Keratinocyte (primary cell): ENCODE measurements at regions not wholly inside any gene's neighbourhood (a gene's known extent, or its start where the extent isn't known, plus 50 kb on each side); places are given as distances from the start of the nearest gene placed in this dataset.

Experiments
- DNase-seq: peaks from one replicate; pipeline ENCODE4 v3.0.0-alpha.2; 2011; ENCODE audit warnings: low read depth, missing footprints, low spot score
- FAIRE-seq: peaks from 2 replicates; lab custom pipeline; 2011; peaks lifted over from hg19 to GRCh38; lab: Jason Lieb, UNC
- H2AFZ ChIP-seq: 2 replicates; pipeline ENCODE4 v1.6.0; 2012; ENCODE audit warnings: low read length, control low read depth, inconsistent platforms; ENCODE audit not compliant: control insufficient read depth
- H3K27ac ChIP-seq: 2 replicates; pipeline ENCODE4 v1.5.1; 2011; ENCODE audit warnings: low read length; ENCODE audit not compliant: control insufficient read depth, insufficient read depth
- H3K27me3 ChIP-seq: 3 replicates; pipeline ENCODE4 v1.6.0; 2011; ENCODE audit warnings: low read length; ENCODE audit not compliant: control insufficient read depth, insufficient read depth; ENCODE audit errors: extremely low read depth
- H3K36me3 ChIP-seq, 2 experiments: 2 replicates in 1 of 2; 3 replicates in 1 of 2; pipeline ENCODE4 v1.5.1; 2011; ENCODE audit warnings: low read length in 2 of 2, mild to moderate bottlenecking in 1 of 2; ENCODE audit not compliant: control insufficient read depth in 2 of 2, insufficient read depth in 2 of 2; ENCODE audit errors: extremely low read depth in 1 of 2
- H3K4me1 ChIP-seq: 3 replicates; pipeline ENCODE4 v1.5.1; 2011; ENCODE audit warnings: low read length; ENCODE audit not compliant: control insufficient read depth, insufficient read depth; ENCODE audit errors: extremely low read depth
- H3K4me2 ChIP-seq: 3 replicates; pipeline ENCODE4 v1.6.0; 2011; ENCODE audit warnings: low read depth, low read length; ENCODE audit not compliant: control insufficient read depth, insufficient read depth; ENCODE audit errors: extremely low read depth
- H3K4me3 ChIP-seq, 3 experiments: fragments of 200-600 bp in 1 of 3; sonication (generic) in 1 of 3; 2 replicates in 2 of 3; 3 replicates in 1 of 3; pipeline ENCODE4 v1.5.1; 2011 to 2016; ENCODE audit warnings: low read length in 3 of 3, mild to moderate bottlenecking in 3 of 3, control low read depth in 2 of 3, inconsistent platforms in 1 of 3, low read depth in 1 of 3, mixed read lengths in 1 of 3, mixed run types in 1 of 3, moderate library complexity in 1 of 3; ENCODE audit not compliant: control insufficient read depth in 2 of 3, insufficient read depth in 2 of 3; ENCODE audit errors: extremely low read depth in 1 of 3
- H3K79me2 ChIP-seq: 2 replicates; pipeline ENCODE4 v1.6.0; 2012; ENCODE audit warnings: low read length; ENCODE audit not compliant: control insufficient read depth, insufficient read depth
- H3K9ac ChIP-seq: 3 replicates; pipeline ENCODE4 v1.6.0; 2011; ENCODE audit warnings: low read length; ENCODE audit not compliant: control insufficient read depth, insufficient read depth; ENCODE audit errors: extremely low read depth
- H3K9me1 ChIP-seq: 3 replicates; pipeline ENCODE4 v1.6.0; 2011; ENCODE audit warnings: low read length; ENCODE audit not compliant: control insufficient read depth, insufficient read depth; ENCODE audit errors: extremely low read depth
- H3K9me3 ChIP-seq: 2 replicates; pipeline ENCODE4 v1.5.1; 2012; ENCODE audit warnings: low read depth, low read length; ENCODE audit not compliant: control insufficient read depth
- H4K20me1 ChIP-seq: 3 replicates; pipeline ENCODE4 v1.6.0; 2011; ENCODE audit warnings: low read length; ENCODE audit not compliant: control insufficient read depth, insufficient read depth; ENCODE audit errors: extremely low read depth
- CTCF ChIP-seq, 3 experiments: IDR thresholded peaks in 1 of 3; conservative IDR thresholded peaks in 1 of 3; optimal IDR thresholded peaks in 1 of 3; 2 replicates in 2 of 3; 3 replicates in 1 of 3; pipeline versions ENCODE3 to v1.5.1; 2011; ENCODE audit warnings: low read length in 3 of 3, mild to moderate bottlenecking in 3 of 3, moderate library complexity in 2 of 3, control low read depth in 1 of 3, inconsistent platforms in 1 of 3; ENCODE audit not compliant: insufficient read depth in 2 of 3; ENCODE audit errors: extremely low read depth in 1 of 3
- EZH2 ChIP-seq: IDR thresholded peaks from one replicate; pipeline ENCODE4 v1.6.1; 2012; ENCODE audit warnings: inconsistent platforms, mild to moderate bottlenecking, low read length, moderate library complexity
- dilution Hi-C: fragments of 300-500 bp; cut with MboI; formaldehyde crosslinking; loops from one replicate; pipeline ENCODE4 v1.7.0; 2020; ENCODE audit warnings: low sequenced_read_pairs; ENCODE audit not compliant: extremely low pct_ligation_motif_present

- H2AFZ ChIP-seq = no peak overlapping the region
- FAIRE-seq = no peak
- DNase-seq = no peak
- dilution Hi-C loops = no loop called here
- no peaks in the 10 kb centered on the region for H3K9me1 ChIP-seq
- no peaks in the 10 kb centered on the region for H3K79me2 ChIP-seq
- H4K20me1 ChIP-seq = no peaks in the 10 kb centered on the region
- H3K27ac ChIP-seq = no peak overlapping the region
- no peaks in the 10 kb centered on the region for H3K9me3 ChIP-seq
- H3K9ac ChIP-seq = no peak overlapping the region
- H3K27me3 ChIP-seq = no peaks in the 10 kb centered on the region
- H3K36me3 ChIP-seq = no peaks in the 10 kb centered on the region
- TF ChIP-seq EZH2 (no peak), CTCF (optimal IDR thresholded peaks at IDR 0.05 in 1 of 3, IDR thresholded peaks at IDR 0.05 in 1 of 3, conservative IDR thresholded peaks at IDR 0.05 in 1 of 3; ENCODE audit: extremely low read depth in 1 of 3, insufficient read depth in 2 of 3, low read length in 3 of 3) (no peak)
- no peak overlapping the region for H3K4me3 ChIP-seq
- no peak overlapping the region for H3K4me2 ChIP-seq
- no peaks in the 10 kb centered on the region for H3K4me1 ChIP-seq
Observed at GRCh38 chr3:180531303-180532278, 70.4 kb upstream of the TTC14 start.

- no peaks in the 10 kb centered on the region for H3K79me2 ChIP-seq
- DNase-seq (no peak), FAIRE-seq (no peak)
- no peak overlapping the region for H3K27ac ChIP-seq
- no peaks in the 10 kb centered on the region for H4K20me1 ChIP-seq
- dilution Hi-C loops = no loop called here
- no peak overlapping the region for H3K4me3 ChIP-seq
- H3K4me1 ChIP-seq = no peaks in the 10 kb centered on the region
- H3K9ac ChIP-seq = no peak overlapping the region
- no peaks in the 10 kb centered on the region for H3K9me3 ChIP-seq
- no peak for TF ChIP-seq EZH2
- no peak for TF ChIP-seq CTCF (optimal IDR thresholded peaks at IDR 0.05 in 1 of 3, IDR thresholded peaks at IDR 0.05 in 1 of 3, conservative IDR thresholded peaks at IDR 0.05 in 1 of 3; ENCODE audit: extremely low read depth in 1 of 3, insufficient read depth in 2 of 3, low read length in 3 of 3)
- no peak overlapping the region for H2AFZ ChIP-seq
- no peaks in the 10 kb centered on the region for H3K27me3 ChIP-seq
- H3K36me3 ChIP-seq = no peaks in the 10 kb centered on the region
- no peak overlapping the region for H3K4me2 ChIP-seq
- no peaks in the 10 kb centered on the region for H3K9me1 ChIP-seq
Observed at GRCh38 chr3:180534828-180535227, 67.1 kb upstream of the TTC14 start.
